Endothelial cell of umbilical vein (primary cell): ENCODE measurements at regions not wholly inside any gene's neighbourhood (a gene's known extent, or its start where the extent isn't known, plus 50 kb on each side); places are given as distances from the start of the nearest gene placed in this dataset.

Experiments
- BruUV-seq: library from RNA; stranded (reverse); fragments of 400-500 nt; replicated peaks from 2 replicates; lab custom pipeline; 2021; lab: Mats Ljungman, UMichigan
- CTCF ChIA-PET: fragments of 300-600, 350-600 bp; sonication (Branson Sonifier 250); formaldehyde crosslinking; loops from one replicate; lab custom pipeline; 2021; ENCODE audit warnings: antibody characterized with exemption, inconsistent platforms; lab: Charles Lee
- POLR2A ChIA-PET: fragments of 300-600, 350-600 bp; sonication (Branson Sonifier 250); formaldehyde crosslinking; loops from one replicate; lab custom pipeline; 2021; ENCODE audit warnings: antibody characterized with exemption, inconsistent platforms; lab: Charles Lee
- DNase-seq: peaks from one replicate; pipeline ENCODE4 v3.0.0-alpha.2; 2011; ENCODE audit warnings: low read depth, low spot score
- FAIRE-seq: peaks from 2 replicates; lab custom pipeline; 2011; peaks lifted over from hg19 to GRCh38; lab: Jason Lieb, UNC
- H2AFZ ChIP-seq: 2 replicates; pipeline ENCODE4 v1.6.0; 2012; ENCODE audit warnings: low read depth, low read length, control low read depth, inconsistent platforms
- H3K27ac ChIP-seq: 2 replicates; pipeline ENCODE4 v1.5.1; 2011; ENCODE audit warnings: low read depth, mild to moderate bottlenecking, control low read depth, low read length, moderate library complexity; ENCODE audit not compliant: insufficient read depth
- H3K27me3 ChIP-seq, 2 experiments: 2 replicates each; pipeline versions ENCODE4 v1.6.0 to v1.6.1; 2011; ENCODE audit warnings: low read length in 2 of 2, mixed read lengths in 1 of 2; ENCODE audit not compliant: control insufficient read depth in 2 of 2, insufficient read depth in 2 of 2
- H3K36me3 ChIP-seq, 2 experiments: 2 replicates in 1 of 2; 3 replicates in 1 of 2; pipeline ENCODE4 v1.5.1; 2011; ENCODE audit warnings: low read length in 2 of 2, mild to moderate bottlenecking in 1 of 2, moderate library complexity in 1 of 2; ENCODE audit not compliant: control insufficient read depth in 2 of 2, insufficient read depth in 2 of 2; ENCODE audit errors: extremely low read depth in 1 of 2
- H3K4me1 ChIP-seq: 3 replicates; pipeline ENCODE4 v1.5.1; 2011; ENCODE audit warnings: mild to moderate bottlenecking, low read length; ENCODE audit not compliant: control insufficient read depth, insufficient read depth; ENCODE audit errors: extremely low read depth
- H3K4me2 ChIP-seq: 2 replicates; pipeline ENCODE4 v1.6.1; 2011; ENCODE audit warnings: low read length, control low read depth, mixed read lengths; ENCODE audit not compliant: insufficient read depth
- H3K4me3 ChIP-seq, 3 experiments: fragments of 200-600 bp in 1 of 3; sonication (generic), shearing (Covaris generic) in 1 of 3; replicated peaks in 1 of 3; 2 replicates each; pipeline ENCODE4 v1.5.1; 2011 to 2016; ENCODE audit warnings: control low read depth in 3 of 3, low read length in 3 of 3, mild to moderate bottlenecking in 2 of 3, inconsistent platforms in 1 of 3, low read depth in 1 of 3, moderate library complexity in 1 of 3; ENCODE audit not compliant: insufficient read depth in 1 of 3
- H3K79me2 ChIP-seq: 2 replicates; pipeline ENCODE4 v1.6.0; 2012; ENCODE audit warnings: low read length, inconsistent platforms; ENCODE audit not compliant: control insufficient read depth, insufficient read depth
- H3K9ac ChIP-seq: replicated peaks from 2 replicates; pipeline ENCODE3; 2011; ENCODE audit warnings: low read length, control low read depth; ENCODE audit not compliant: insufficient read depth; ENCODE audit errors: extremely low read depth
- H3K9me1 ChIP-seq: replicated peaks from 3 replicates; pipeline ENCODE4 v1.6.0; 2011; ENCODE audit warnings: mild to moderate bottlenecking, low read length; ENCODE audit not compliant: control insufficient read depth, insufficient read depth; ENCODE audit errors: extremely low read depth
- H3K9me3 ChIP-seq: replicated peaks from 2 replicates; pipeline ENCODE4 v1.5.1; 2012; ENCODE audit warnings: low read length, inconsistent platforms; ENCODE audit not compliant: control insufficient read depth, insufficient read depth
- H4K20me1 ChIP-seq: replicated peaks from 2 replicates; pipeline ENCODE3; 2011; ENCODE audit warnings: mild to moderate bottlenecking, low read length; ENCODE audit not compliant: control insufficient read depth, insufficient read depth; ENCODE audit errors: extremely low read depth
- EZH2 ChIP-seq: IDR thresholded peaks from 2 replicates; pipeline ENCODE4 v1.6.1; 2012; ENCODE audit warnings: borderline replicate concordance, low read depth, mild to moderate bottlenecking, moderate library complexity, low read length, inconsistent platforms; ENCODE audit not compliant: severe bottlenecking
- FOS ChIP-seq: IDR thresholded peaks from 2 replicates; pipeline ENCODE4 v1.6.1; 2011; ENCODE audit warnings: mild to moderate bottlenecking, low read length, moderate library complexity, borderline replicate concordance; ENCODE audit not compliant: insufficient read depth
- GATA2 ChIP-seq: IDR thresholded peaks from 2 replicates; pipeline ENCODE4 v1.7.0; 2011; ENCODE audit warnings: low read depth, mild to moderate bottlenecking, moderate library complexity, mixed read lengths, low read length; ENCODE audit not compliant: insufficient read length, insufficient read depth
- JUN ChIP-seq: IDR thresholded peaks from 2 replicates; pipeline ENCODE4 v1.6.1; 2011; ENCODE audit warnings: borderline replicate concordance, low read depth; ENCODE audit not compliant: insufficient read length, insufficient read depth
- MYC ChIP-seq: IDR thresholded peaks from one replicate; pipeline ENCODE4 v1.6.1; 2011; ENCODE audit warnings: mild to moderate bottlenecking, low read depth, low read length
- POLR2A ChIP-seq: IDR thresholded peaks from 2 replicates; pipeline ENCODE4 v1.6.1; 2012; ENCODE audit warnings: low read depth, mild to moderate bottlenecking, control low read depth, low read length
- POLR2AphosphoS5 ChIP-seq: IDR thresholded peaks from 2 replicates; pipeline ENCODE4 v1.6.1; 2012; ENCODE audit warnings: low read depth, mild to moderate bottlenecking, control low read depth, low read length, moderate library complexity; ENCODE audit not compliant: insufficient read depth
- dilution Hi-C: fragments of 300-500 bp; cut with MboI; formaldehyde crosslinking; loops from one replicate; pipeline ENCODE4 v1.15.0; 2019; ENCODE audit warnings: low sequenced_read_pairs; ENCODE audit not compliant: extremely low pct_ligation_motif_present
- intact Hi-C: fragments of 100-400 bp; cut with micrococcal nuclease; formaldehyde crosslinking; loops from one replicate; pipeline ENCODE4 v1.10.0; 2022
- TF ChIP-seq, protein P1 (sequence below): IDR thresholded peaks from 2 replicates; pipeline ENCODE4 v1.6.1; 2011; ENCODE audit not compliant: insufficient read depth, insufficient read length
- TF ChIP-seq, protein P2 (sequence below), 2 donors: IDR thresholded peaks; 1 replicate in 1 of 2; 2 replicates in 1 of 2; pipeline ENCODE4 v1.5.1; 2011; ENCODE audit warnings: low read length in 2 of 2, mild to moderate bottlenecking in 2 of 2, moderate library complexity in 2 of 2, control low read depth in 1 of 2, inconsistent platforms in 1 of 2, low read depth in 1 of 2; ENCODE audit not compliant: insufficient read depth in 1 of 2; ENCODE audit errors: extremely low read depth in 1 of 2

DNA sequence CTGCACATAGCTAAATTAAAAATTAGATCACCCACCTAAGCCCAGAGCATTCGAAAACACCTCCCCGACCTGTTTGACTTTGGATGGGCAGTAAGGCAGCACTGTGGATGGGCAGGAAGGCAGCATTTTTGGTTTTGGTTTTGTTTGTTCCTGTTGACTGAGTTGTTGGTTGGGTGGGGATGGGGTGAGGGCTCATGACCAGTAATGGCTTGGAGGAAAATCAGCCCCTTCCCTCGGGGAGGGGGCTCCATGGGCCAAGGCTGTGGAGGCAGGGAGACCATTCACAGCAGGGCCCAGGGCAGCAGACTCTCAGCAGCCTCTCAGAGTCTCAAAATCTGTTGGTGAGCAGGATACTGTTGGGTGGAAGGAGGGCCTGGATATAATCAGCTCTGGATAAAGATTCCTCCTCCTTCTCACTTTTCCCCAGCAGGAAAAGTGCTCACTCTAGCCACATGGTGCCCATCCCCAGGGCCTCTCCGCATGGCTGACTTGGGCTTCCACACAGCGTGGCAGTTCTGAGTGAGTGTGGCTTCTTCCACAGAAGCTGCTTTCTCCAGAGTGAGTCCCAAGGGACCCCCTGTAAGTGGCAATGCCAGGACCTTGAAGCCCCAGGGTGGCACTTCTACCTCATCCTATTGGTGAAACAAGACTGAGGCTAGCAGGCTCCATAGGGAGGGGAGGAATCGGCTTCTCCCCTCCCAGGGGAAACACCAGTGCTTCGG, 1491.2 kb downstream of the BRD1 start:
- DNase-seq (no peak), FAIRE-seq (no peak)
- dilution Hi-C loops = no loop called here
- Histone ChIP-seq H3K4me2 (no peak overlapping the region), H3K9me1 (no peaks in the 10 kb centered on the region), H2AFZ (no peak overlapping the region), H3K4me1 (no peaks in the 10 kb centered on the region), H3K9ac (no peak overlapping the region), H3K36me3 (no peaks in the 10 kb centered on the region), H3K9me3 (peaks cover 14% of the 10 kb centered on the region), H3K4me3 (no peak overlapping the region), H4K20me1 (no peaks in the 10 kb centered on the region), H3K79me2 (no peaks in the 10 kb centered on the region), H3K27me3 (no peaks in the 10 kb centered on the region), H3K27ac (no peak overlapping the region)
- POLR2A ChIA-PET = no interaction called here
- CTCF ChIA-PET = no interaction called here
- TF ChIP-seq FOS (no peak), JUN (no peak), GATA2 (no peak), POLR2A (no peak), POLR2AphosphoS5 (no peak), MYC (no peak), EZH2 (no peak)
- TF ChIP-seq, protein P1, sequence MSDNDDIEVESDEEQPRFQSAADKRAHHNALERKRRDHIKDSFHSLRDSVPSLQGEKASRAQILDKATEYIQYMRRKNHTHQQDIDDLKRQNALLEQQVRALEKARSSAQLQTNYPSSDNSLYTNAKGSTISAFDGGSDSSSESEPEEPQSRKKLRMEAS = no peak
- TF ChIP-seq, protein P2, sequence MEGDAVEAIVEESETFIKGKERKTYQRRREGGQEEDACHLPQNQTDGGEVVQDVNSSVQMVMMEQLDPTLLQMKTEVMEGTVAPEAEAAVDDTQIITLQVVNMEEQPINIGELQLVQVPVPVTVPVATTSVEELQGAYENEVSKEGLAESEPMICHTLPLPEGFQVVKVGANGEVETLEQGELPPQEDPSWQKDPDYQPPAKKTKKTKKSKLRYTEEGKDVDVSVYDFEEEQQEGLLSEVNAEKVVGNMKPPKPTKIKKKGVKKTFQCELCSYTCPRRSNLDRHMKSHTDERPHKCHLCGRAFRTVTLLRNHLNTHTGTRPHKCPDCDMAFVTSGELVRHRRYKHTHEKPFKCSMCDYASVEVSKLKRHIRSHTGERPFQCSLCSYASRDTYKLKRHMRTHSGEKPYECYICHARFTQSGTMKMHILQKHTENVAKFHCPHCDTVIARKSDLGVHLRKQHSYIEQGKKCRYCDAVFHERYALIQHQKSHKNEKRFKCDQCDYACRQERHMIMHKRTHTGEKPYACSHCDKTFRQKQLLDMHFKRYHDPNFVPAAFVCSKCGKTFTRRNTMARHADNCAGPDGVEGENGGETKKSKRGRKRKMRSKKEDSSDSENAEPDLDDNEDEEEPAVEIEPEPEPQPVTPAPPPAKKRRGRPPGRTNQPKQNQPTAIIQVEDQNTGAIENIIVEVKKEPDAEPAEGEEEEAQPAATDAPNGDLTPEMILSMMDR (IDR thresholded peaks at IDR 0.05; ENCODE audit: extremely low read depth in 1 of 2, insufficient read depth in 1 of 2, low read depth in 1 of 2, low read length in 2 of 2) = no peak
- intact Hi-C loops = no loop called here
- BruUV-seq = no TSS peak
